NK-92 treated with Interleukin-12 subunit alpha and Interleukin-12 subunit beta, amount 100 ng/mL, for 24 hours (cell line): ENCODE measurements at regions not wholly inside any gene's neighbourhood (a gene's known extent, or its start where the extent isn't known, plus 50 kb on each side); places are given as distances from the start of the nearest gene placed in this dataset.

Source experiments
- DNase-seq: peaks from one replicate; lab custom pipeline; 2025; lab: John Stamatoyannopoulos, UW

GRCh38 chr4:141403782-141404181 lies 183.1 kb downstream of the ZNF330 start:
- no peak for DNase-seq

DNA sequence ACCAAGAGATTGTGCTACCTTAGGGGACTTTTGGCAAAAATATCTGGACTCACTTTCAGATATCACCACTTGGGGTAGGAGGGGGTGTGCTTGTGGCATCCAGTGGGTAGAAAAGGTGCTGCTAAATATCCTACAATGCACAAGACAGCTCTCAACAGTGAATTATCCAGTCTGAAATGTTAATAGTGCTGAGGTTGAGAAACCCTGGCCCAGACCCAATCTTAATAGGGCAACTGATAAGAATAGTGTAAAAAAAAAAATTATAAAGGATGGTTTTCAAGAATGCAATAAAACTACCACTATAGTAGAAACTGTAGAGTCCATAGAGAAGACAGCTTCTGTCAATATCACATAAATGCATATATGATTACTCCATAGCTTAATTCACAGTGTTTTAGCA lies 185.5 kb downstream of the ZNF330 start:
- DNase-seq, result no peak

- DNase-seq, result no peak
These were observed 188.9 kb downstream of the ZNF330 start for GRCh38 chr4:141409556-141409955.

- no peak for DNase-seq
These were observed 190.1 kb downstream of the ZNF330 start for GRCh38 chr4:141410839-141411238.

- DNase-seq, result no peak
These were observed 191.2 kb downstream of the ZNF330 start for GRCh38 chr4:141411936-141412335.

GRCh38 chr4:141413366-141413765 lies 192.7 kb downstream of the ZNF330 start:
- no peak for DNase-seq

GRCh38 chr4:141415651-141416050 lies 195.0 kb downstream of the ZNF330 start:
- no peak for DNase-seq

DNA sequence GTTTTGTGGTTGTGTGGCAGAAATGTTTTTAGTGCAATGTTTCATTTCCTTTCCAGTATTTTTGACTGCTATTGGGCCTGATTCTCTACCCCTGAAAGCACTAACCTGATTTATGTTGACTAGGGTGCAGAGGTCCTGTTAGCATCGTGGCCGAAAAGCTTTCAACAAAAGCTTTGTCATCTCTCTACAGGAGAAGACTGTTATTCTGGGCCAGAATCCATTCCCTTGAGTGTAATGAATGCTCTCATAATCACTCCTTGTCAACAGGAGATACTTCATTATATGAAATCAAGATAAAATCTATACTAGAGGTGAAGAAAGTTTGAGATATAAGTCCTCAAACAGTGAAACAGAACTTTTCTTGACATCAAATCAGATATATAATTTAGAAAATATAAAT lies 195.5 kb downstream of the ZNF330 start:
- no peak for DNase-seq

DNA sequence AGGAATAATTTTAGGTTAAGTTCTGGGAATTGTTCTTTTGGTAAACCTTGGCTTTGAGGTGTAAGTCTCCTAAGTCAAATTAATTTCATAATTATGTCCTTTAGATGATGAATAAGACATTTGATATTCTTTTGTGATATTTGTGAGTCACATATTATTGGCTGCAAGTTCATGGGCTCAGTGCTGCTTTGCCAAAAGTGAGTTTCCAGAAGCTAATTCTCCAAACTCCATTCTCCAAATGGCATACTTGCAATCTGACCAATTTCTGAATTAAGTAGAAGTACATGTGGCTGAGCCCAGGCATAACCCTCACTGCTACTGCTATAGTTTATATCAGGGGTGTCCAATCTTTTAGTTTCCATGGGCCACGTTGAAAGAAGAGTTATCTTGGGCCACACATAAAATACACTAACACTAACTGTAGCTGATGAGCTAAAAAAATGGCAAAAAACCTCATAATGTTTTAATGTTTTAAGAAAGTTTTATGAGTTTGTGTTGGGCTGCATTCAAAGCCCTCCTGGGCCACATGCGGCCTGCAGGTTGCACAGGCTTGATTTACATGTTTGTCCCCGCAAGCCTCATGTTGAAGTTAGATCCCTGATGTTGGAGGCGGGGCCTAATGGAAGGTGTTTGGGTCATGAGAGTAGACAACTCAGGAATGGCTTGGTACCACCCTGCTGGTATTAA lies 196.1 kb downstream of the ZNF330 start:
- no peak for DNase-seq

DNA sequence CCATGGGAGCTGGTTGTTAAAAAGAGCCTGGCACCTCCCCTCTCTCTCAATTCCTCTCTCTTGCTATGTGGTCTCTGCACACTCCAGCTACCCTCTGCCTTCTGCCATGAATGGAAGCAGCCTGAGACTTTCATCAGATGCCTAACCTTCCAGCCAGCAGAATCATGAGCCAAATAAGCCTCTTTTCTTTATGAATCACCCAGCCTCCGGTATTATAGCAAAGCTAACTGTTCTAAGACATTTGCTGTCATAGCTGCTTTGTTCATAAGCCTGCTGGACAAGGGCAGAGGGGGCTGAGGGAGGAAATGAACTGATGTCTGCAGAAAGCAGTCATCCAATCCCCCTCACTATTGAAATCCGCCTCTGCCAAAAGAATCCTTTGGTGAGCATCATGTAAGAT lies 196.7 kb downstream of the ZNF330 start:
- no peak for DNase-seq

DNA sequence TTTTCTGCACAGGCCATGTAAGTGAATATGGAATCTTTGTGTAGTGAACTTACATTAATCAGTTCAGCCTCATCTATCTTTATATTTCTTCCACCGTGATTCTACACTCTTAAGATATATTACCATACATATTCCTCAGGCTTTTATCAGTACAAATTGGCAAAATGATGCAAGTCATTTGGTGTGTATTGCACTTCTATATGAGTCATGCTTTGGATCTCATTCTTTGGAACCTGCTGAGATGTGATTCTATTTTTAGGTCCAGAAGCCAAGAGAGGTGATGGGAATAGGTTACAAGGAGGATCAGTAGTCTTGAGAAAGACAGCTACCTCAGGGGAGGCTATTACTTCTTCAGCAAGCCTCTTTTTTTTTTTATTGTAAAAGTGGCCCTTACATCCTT lies 204.4 kb downstream of the ZNF330 start:
- DNase-seq, result no peak

DNA sequence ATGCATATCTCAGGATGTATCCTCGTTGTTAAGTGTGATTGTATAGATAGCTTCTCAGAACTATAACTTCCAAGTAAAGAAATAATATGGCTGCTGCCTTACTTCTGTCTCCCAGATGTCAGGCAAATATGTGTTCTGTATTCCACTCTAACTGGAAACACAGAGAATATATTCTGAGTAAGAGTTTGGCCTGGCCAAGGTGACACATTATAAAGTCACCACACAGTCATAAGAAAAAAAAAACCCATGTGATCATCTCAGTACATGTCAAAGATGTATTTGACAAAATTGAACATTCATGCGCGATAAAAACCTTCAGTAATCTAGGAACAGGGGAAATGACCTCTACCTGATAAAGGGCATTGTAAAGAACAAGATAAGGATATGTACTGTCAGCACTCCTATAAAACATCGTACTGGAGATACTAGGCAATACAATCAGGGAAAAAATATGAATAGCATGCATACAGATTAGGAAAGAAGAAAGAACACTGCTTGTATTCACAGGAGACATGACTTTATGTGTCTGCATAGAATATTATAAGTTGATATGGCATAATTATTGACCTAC lies 207.1 kb downstream of the ZNF330 start:
- DNase-seq, result no peak

GRCh38 chr4:141429933-141430332 lies 206.4 kb upstream of the IL15 start:
- no peak for DNase-seq

DNA sequence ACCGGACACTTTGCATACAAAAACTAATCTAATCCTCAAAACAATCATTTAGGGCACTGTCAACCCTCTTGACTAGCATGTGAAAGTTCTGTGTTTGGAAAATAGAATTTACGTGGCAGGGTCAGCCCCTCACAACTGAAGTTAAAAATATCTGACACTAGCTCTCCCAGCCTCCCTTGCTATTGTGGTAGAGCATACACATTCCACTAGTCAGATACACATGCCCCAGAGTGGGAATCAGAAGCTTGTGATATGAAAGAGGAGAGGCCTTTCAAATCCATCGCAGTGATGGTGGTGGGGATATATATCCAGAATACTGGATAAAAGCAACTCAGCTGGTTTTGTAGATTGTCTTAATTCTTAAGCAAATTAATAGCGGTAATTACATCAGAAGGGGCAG lies 205.7 kb upstream of the IL15 start:
- no peak for DNase-seq

DNA sequence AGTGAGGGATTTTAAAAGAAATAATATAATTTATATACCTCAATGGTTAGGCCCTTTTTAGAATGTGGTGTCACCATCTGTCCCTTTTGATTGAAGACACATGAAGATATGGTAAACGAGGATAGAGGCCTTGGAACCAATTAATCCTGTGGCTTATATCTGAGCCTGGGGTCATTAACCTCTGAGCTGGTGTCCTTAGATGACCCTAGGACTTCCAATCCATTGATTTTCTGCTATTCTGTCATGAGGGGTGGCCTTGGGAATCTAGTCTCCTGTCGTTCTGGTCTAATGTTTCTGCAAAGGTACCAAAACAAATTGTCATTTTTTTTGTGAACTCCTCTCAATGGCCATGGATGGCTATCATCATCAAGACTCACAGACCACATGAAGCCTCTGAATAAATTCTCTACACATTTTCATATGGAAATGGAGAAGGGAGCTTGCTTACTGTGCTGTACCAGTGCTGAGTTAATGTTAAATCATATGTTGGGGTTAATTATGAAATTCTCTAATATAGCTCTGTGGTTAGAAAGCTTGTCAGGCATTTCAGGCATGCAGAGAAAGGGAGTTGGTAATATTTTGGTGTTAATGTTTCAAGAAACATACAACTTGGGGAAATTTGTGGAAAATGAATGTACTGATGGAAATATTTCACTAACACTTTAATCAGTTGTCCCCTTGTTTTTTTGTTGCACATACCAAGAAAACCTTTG lies 204.2 kb upstream of the IL15 start:
- no peak for DNase-seq

DNA sequence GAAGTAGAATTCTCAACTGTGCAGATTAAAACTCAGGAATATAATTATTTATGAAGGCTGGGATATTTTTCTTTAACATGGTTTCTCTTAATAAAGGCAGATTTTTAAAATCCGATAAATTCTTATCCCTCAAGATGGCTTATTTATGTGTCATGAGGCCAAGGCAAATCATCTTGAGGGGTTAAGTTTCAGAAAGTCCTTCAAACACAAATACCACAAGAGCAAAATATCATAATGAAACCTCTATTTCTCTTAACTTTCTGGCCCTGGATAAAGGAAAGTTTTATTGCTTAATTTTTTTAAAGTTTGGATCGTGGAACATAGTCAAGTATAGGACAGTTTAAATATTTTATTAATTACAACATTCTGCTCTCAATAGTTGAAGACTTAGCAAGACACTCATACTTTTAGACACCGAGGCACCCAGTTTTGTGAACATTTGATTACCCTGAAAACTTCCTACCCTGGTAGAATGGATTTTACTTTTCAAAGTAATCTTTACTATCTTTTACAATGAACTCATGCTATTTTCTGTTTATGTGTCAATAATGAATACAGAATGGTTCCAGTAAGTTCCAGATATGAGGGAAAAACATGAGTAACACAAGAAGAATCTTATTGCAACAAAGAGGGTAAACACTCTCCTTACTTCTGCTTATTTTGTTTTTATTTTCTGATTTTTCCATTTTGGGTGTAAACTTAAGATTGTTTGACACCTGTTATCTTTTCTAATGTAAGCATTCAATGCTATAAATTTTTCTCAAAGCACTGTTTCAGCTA lies 200.7 kb upstream of the IL15 start:
- no peak for DNase-seq

DNA sequence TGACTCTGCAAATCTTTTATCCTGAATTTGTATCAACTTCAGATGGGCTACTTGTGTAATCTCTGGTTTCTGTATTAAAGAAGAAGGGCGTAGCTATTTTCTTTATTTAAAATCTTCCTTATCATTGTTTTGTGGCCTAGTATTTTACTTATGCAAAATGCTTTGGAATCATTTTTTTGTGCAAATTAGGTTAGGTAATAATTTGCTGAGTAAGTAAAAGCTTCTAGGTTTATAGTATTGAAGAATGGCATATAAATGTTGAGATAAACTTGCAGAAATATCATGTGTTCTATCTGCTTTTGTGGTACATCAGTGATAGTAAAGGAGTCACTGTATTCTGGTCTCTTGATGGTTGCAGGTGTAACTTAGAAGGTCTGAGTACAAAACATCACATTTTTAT lies 197.2 kb upstream of the IL15 start:
- no peak for DNase-seq

DNA sequence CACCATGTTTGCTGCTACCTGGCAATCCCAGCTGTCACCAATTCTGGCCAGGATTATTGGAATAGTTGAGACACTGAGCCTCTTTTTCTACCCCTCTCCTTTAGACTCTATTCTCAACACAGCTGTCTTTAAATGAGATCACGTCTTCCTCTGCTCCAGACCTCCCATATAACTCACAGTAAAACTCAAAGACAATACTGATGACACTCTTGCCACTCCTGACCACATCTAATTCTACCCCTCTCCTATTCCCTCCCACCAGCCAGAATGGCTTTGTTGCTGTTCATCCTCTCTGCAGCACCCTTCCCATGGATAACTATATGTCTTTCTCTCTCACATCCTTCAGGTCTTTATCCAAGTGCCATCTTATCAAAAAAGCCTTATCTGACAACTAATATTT lies 188.6 kb upstream of the IL15 start:
- DNase-seq, result no peak

DNA sequence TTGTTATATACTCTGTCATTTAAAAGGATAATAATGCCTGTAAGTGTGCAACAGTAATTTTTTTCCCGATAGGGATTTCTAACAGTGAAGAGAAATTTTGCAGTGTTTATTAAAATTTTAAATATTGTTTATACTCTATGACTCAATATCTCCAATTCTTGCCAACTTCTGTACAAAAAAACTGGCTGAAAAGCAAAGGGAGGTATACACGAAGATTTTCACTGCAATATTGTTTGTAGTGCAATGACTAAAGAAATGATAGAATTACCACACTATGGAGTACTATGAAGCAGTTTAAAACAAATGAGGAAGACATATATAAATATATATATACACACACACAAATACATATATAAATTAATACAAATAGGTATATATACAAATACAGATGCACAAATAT lies 187.9 kb upstream of the IL15 start:
- DNase-seq, result no peak

DNA sequence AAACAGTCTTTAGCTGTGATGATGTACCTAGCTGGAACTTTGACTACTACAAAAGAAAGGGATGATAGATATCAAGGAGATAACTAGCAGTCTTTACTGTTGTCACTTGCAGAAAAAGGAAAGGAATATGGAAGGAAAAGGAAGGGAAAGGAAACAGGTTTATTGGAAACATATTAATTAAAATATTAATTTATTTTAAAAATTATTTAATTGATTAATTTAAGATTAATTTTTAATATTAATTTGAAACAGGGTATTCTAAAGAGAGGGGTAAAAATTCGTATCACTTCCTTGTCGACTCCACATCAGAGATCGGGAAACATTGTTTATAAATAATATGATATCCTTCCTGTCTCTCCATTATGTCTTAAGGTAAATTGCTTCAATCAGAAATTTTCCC lies 186.5 kb upstream of the IL15 start:
- DNase-seq, result no peak

DNA sequence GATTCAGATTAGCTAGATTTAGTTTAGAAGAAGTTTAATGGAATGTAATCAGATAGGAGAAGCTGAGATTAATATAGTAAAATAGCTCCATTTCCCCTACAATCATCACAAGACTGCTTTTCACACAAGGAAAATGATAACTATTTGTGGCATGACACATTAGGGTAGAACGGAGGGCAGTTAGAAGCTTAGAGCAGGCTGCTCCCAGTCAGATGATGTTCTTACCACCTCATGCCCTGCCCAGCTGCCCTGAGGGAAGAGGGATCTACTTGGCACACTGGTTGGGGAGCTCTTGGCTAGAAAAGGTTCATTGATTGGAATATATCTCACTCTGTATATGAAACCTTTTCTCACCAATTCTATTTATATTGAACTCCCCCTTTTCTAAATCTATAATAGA lies 180.7 kb upstream of the IL15 start:
- DNase-seq, result no peak

DNA sequence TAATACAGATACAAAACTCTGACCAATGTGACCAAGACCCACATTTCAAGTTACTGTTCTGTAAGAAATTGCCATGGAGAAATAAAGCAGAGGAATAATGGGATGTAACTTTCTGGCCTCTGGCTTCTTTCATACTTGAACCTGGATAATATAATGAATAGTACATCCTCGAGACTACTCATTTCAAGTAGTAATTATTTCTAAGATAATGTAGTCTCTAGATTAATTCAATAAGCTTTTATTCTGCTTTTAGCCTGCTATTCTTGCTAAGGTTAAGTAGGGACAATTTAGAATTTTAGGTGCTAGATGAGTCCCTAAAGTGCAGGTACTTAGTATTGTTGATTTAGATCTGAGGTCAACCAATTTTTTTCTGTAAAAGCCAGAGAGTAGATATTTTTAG lies 178.7 kb upstream of the IL15 start:
- no peak for DNase-seq

DNA sequence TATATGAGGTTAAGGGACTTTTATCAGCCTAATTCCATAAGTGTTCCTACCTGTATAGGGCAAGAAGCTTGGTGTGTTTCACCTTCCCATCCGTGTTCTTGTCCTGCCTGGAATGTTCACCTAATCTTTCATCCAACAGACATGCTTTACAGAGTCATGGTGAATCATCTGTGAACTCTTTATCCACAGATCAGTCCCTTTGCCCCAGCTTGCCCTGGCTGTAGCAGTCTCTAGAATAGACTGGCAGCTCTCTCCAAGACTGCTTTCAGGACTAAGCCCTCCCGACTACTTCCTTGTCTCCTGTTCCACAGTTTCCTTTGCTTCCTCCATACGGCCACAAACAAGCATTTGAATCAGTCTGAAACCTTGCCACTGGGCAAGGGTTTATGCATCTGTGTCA lies 177.9 kb upstream of the IL15 start:
- DNase-seq, result no peak
